Keratinocyte (primary cell): ENCODE measurements at regions not wholly inside any gene's neighbourhood (a gene's known extent, or its start where the extent isn't known, plus 50 kb on each side); places are given as distances from the start of the nearest gene placed in this dataset.

Experiments
- CTCF ChIP-seq, 3 experiments: IDR thresholded peaks in 1 of 3; conservative IDR thresholded peaks in 1 of 3; optimal IDR thresholded peaks in 1 of 3; 2 replicates in 2 of 3; 3 replicates in 1 of 3; pipeline versions ENCODE3 to v1.5.1; 2011; ENCODE audit warnings: low read length in 3 of 3, mild to moderate bottlenecking in 3 of 3, moderate library complexity in 2 of 3, control low read depth in 1 of 3, inconsistent platforms in 1 of 3; ENCODE audit not compliant: insufficient read depth in 2 of 3; ENCODE audit errors: extremely low read depth in 1 of 3
- EZH2 ChIP-seq: IDR thresholded peaks from one replicate; pipeline ENCODE4 v1.6.1; 2012; ENCODE audit warnings: inconsistent platforms, mild to moderate bottlenecking, low read length, moderate library complexity

- TF ChIP-seq CTCF (optimal IDR thresholded peaks at IDR 0.05 in 1 of 3, IDR thresholded peaks at IDR 0.05 in 1 of 3, conservative IDR thresholded peaks at IDR 0.05 in 1 of 3; ENCODE audit: extremely low read depth in 1 of 3, insufficient read depth in 2 of 3, low read length in 3 of 3) (no peak), EZH2 (no peak)
Measured at GRCh38 chr12:41795051-41795600, 349.5 kb downstream of the GXYLT1 start.
